ENCODE measurements at regions not wholly inside any gene's neighbourhood (a gene's known extent, or its start where the extent isn't known, plus 50 kb on each side); places are given as distances from the start of the nearest gene placed in this dataset.

- TF ChIP-seq AKNA (CRISPR knock-in tag; IDR thresholded peaks at IDR 0.05; ENCODE audit: borderline replicate concordance): no peak
- TF ChIP-seq SKI (IDR thresholded peaks at IDR 0.05; ENCODE audit: partially characterized antibody): no peak
- 0 out of 2 replicates have a peak, but pooled peaks have one; percentile 67 for TF ChIP-seq ZBTB1 (CRISPR knock-in tag; IDR thresholded peaks at IDR 0.05; ENCODE audit: borderline replicate concordance)
- no peak for TF ChIP-seq HNRNPL (IDR thresholded peaks at IDR 0.05; ENCODE audit: low read depth, low read length)
- no peak for TF ChIP-seq PAWR (CRISPR knock-in tag; IDR thresholded peaks at IDR 0.05; ENCODE audit: borderline replicate concordance)
- no peak for TF ChIP-seq PBX3 (CRISPR knock-in tag; IDR thresholded peaks at IDR 0.05; ENCODE audit: borderline replicate concordance)
- no peak for TF ChIP-seq ZNF468 (CRISPR knock-in tag; IDR thresholded peaks at IDR 0.05)
- no peak for TF ChIP-seq CHD4 (IDR thresholded peaks at IDR 0.05; ENCODE audit: borderline replicate concordance, low read length)
- no peak for TF ChIP-seq CENPT (CRISPR knock-in tag; IDR thresholded peaks at IDR 0.05; ENCODE audit: low read depth)
- no peak for TF ChIP-seq NFKB2 (CRISPR knock-in tag; IDR thresholded peaks at IDR 0.05; ENCODE audit: borderline replicate concordance)
- peak; percentile 61; the same call in 1 of the 2 replicates for TF ChIP-seq FOSL2 (CRISPR knock-in tag; IDR thresholded peaks at IDR 0.05)
- TF ChIP-seq MTA3 (CRISPR knock-in tag; IDR thresholded peaks at IDR 0.05): no peak
- TF ChIP-seq BCL3 (CRISPR knock-in tag; IDR thresholded peaks at IDR 0.05): no peak; the same call in 1 of the 2 replicates
- no peak for TF ChIP-seq CC2D1A (CRISPR knock-in tag; IDR thresholded peaks at IDR 0.05)
- TF ChIP-seq KMT2B (CRISPR knock-in tag; IDR thresholded peaks at IDR 0.05): no peak
- no peak for TF ChIP-seq TERF1 (CRISPR knock-in tag; IDR thresholded peaks at IDR 0.05)
- TF ChIP-seq ZNF124 (CRISPR knock-in tag; IDR thresholded peaks at IDR 0.05): no peak
- TF ChIP-seq ZNF224 (CRISPR knock-in tag; IDR thresholded peaks at IDR 0.05): no peak
- TF ChIP-seq MZF1 (CRISPR knock-in tag; IDR thresholded peaks at IDR 0.05; ENCODE audit: borderline replicate concordance): no peak
- TF ChIP-seq XBP1 (CRISPR knock-in tag; IDR thresholded peaks at IDR 0.05): no peak
- TF ChIP-seq WIZ (CRISPR knock-in tag; IDR thresholded peaks at IDR 0.05): no peak
- no peak for TF ChIP-seq SOX13 (IDR thresholded peaks at IDR 0.05)
- no peak for TF ChIP-seq SOX13 (CRISPR knock-in tag; conservative IDR thresholded peaks at IDR 0.05 in 1 of 2, IDR thresholded peaks at IDR 0.05 in 1 of 2)
Measured at GRCh38 chr20:6697228-6697972, 70.1 kb upstream of the BMP2 start (continued).
